RCC 7860 (cell line): ENCODE measurements at regions not wholly inside any gene's neighbourhood (a gene's known extent, or its start where the extent isn't known, plus 50 kb on each side); places are given as distances from the start of the nearest gene placed in this dataset.
"Not testable (repeated sequence)": the region's sequence is repeated elsewhere in the genome, so short reads cannot be mapped to it uniquely, and the experiment has no call there.

ENCODE experiments used
- DNase-seq: peaks from one replicate; pipeline ENCODE4 v3.0.0-alpha.2; 2015; ENCODE audit warnings: low spot score
- FAIRE-seq: peaks from 2 replicates; lab custom pipeline; 2012; peaks lifted over from hg19 to GRCh38; lab: Jason Lieb, UNC

- DNase-seq, FAIRE-seq: not testable (repeated sequence)
Measured at GRCh38 chr5:119299242-119299614, 56.6 kb upstream of the TNFAIP8 start.

- DNase-seq, FAIRE-seq: not testable (repeated sequence)
Measured at GRCh38 chr5:119299615-119300310, 56.1 kb upstream of the TNFAIP8 start.

GRCh38 chr5:119300311-119300670 lies 55.5 kb upstream of the TNFAIP8 start:
- FAIRE-seq, result no peak
- DNase-seq, result no peak

GRCh38 chr5:119301210-119301609 lies 54.6 kb upstream of the TNFAIP8 start:
- DNase-seq (no peak), FAIRE-seq (no peak)

- FAIRE-seq (no peak), DNase-seq (no peak)
Measured at GRCh38 chr5:119301906-119302305, 53.9 kb upstream of the TNFAIP8 start.

GRCh38 chr5:119302449-119302848 lies 53.4 kb upstream of the TNFAIP8 start:
- FAIRE-seq (no peak), DNase-seq (no peak)

- DNase-seq, result peak; percentile 99
- FAIRE-seq, result peak; percentile 98
Measured at GRCh38 chr5:119302916-119303897, 52.6 kb upstream of the TNFAIP8 start.

- no peak for FAIRE-seq
- DNase-seq, result no peak
Measured at GRCh38 chr5:119304439-119305211, 51.2 kb upstream of the TNFAIP8 start.
